Spleen (tissue), 7 donors: ENCODE measurements at regions not wholly inside any gene's neighbourhood (a gene's known extent, or its start where the extent isn't known, plus 50 kb on each side); places are given as distances from the start of the nearest gene placed in this dataset.

Experiments
- POLR2A ChIP-seq, 3 donors: fragments of 450-650 bp; IDR thresholded peaks; one replicate each; pipeline ENCODE4 v1.5.1; 2017; ENCODE audit warnings: antibody characterized with exemption in 3 of 3, mild to moderate bottlenecking in 1 of 3
- POLR2AphosphoS5 ChIP-seq, 3 donors: sonication (generic); formaldehyde crosslinking; IDR thresholded peaks; one replicate each; pipeline ENCODE4 v1.5.1; 2017; ENCODE audit warnings: antibody characterized with exemption in 3 of 3
- TF ChIP-seq, protein P1 (sequence below), 11 experiments: fragments of 200-600 bp in 7 of 11; fragments of 450-650 bp in 4 of 11; sonication (generic) in 4 of 11; IDR thresholded peaks in 8 of 11; conservative IDR thresholded peaks in 3 of 11; 1 replicate in 7 of 11; 2 replicates in 4 of 11; pipeline versions ENCODE4 v1.4.0 to v1.8.0; 2016 to 2021; ENCODE audit warnings: antibody characterized with exemption in 11 of 11, inconsistent platforms in 4 of 11, mild to moderate bottlenecking in 1 of 11
- donor health status: DM: no; HTN: no; CAD: no; lungs with moderate emphysema.
- donor health status: DM: no; HTN: no; CAD: no.
- donor health status: DM: no; HTN: no; CAD: no.

- TF ChIP-seq, protein P1, sequence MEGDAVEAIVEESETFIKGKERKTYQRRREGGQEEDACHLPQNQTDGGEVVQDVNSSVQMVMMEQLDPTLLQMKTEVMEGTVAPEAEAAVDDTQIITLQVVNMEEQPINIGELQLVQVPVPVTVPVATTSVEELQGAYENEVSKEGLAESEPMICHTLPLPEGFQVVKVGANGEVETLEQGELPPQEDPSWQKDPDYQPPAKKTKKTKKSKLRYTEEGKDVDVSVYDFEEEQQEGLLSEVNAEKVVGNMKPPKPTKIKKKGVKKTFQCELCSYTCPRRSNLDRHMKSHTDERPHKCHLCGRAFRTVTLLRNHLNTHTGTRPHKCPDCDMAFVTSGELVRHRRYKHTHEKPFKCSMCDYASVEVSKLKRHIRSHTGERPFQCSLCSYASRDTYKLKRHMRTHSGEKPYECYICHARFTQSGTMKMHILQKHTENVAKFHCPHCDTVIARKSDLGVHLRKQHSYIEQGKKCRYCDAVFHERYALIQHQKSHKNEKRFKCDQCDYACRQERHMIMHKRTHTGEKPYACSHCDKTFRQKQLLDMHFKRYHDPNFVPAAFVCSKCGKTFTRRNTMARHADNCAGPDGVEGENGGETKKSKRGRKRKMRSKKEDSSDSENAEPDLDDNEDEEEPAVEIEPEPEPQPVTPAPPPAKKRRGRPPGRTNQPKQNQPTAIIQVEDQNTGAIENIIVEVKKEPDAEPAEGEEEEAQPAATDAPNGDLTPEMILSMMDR (IDR thresholded peaks at IDR 0.05 in 8 of 11, conservative IDR thresholded peaks at IDR 0.05 in 3 of 11) = peak in 8 of 11 experiments; percentile 11 to 62 (median 46)
- TF ChIP-seq POLR2AphosphoS5 (IDR thresholded peaks at IDR 0.05) (no peak), POLR2A (IDR thresholded peaks at IDR 0.05) (no peak)
These were observed 221.6 kb downstream of the OGFRL1 start for GRCh38 chr6:71510057-71510713.
